ENCODE measurements at regions not wholly inside any gene's neighbourhood (a gene's known extent, or its start where the extent isn't known, plus 50 kb on each side); places are given as distances from the start of the nearest gene placed in this dataset.
"Not testable (repeated sequence)": the region's sequence is repeated elsewhere in the genome, so short reads cannot be mapped to it uniquely, and the experiment has no call there.

- not testable (repeated sequence) for H3K27me3 ChIP-seq (ENCODE audit: control insufficient read depth, insufficient read depth, low read length); H3K27ac ChIP-seq (ENCODE audit: low read length); H3K4me3 ChIP-seq (ENCODE audit: low read length); H3K9ac ChIP-seq (ENCODE audit: low read length); H3K36me3 ChIP-seq (ENCODE audit: control insufficient read depth, low read depth, low read length); H3K9me3 ChIP-seq (ENCODE audit: control insufficient read depth, low read depth, low read length); H3K4me1 ChIP-seq (ENCODE audit: control insufficient read depth, low read depth, low read length)
Measured at GRCh38 chr2:193412368-193412767, 1217.6 kb upstream of the TMEFF2 start.

- H3K9ac ChIP-seq (ENCODE audit: low read length), result no peak overlapping the region
- no peak overlapping the region for H3K27ac ChIP-seq (ENCODE audit: low read length)
- no peak overlapping the region for H3K4me3 ChIP-seq (ENCODE audit: low read length)
- H3K4me1 ChIP-seq (ENCODE audit: control insufficient read depth, low read depth, low read length), result no peaks in the 10 kb centered on the region
- H3K36me3 ChIP-seq (ENCODE audit: control insufficient read depth, low read depth, low read length), result no peaks in the 10 kb centered on the region
- H3K27me3 ChIP-seq (ENCODE audit: control insufficient read depth, insufficient read depth, low read length), result no peaks in the 10 kb centered on the region
- H3K9me3 ChIP-seq (ENCODE audit: control insufficient read depth, low read depth, low read length), result no peaks in the 10 kb centered on the region
Measured at GRCh38 chr2:193409951-193410350, 1215.2 kb upstream of the TMEFF2 start.

- Histone ChIP-seq H3K4me3 (ENCODE audit: low read length) (no peak overlapping the region), H3K4me1 (ENCODE audit: control insufficient read depth, low read depth, low read length) (no peaks in the 10 kb centered on the region), H3K36me3 (ENCODE audit: control insufficient read depth, low read depth, low read length) (no peaks in the 10 kb centered on the region), H3K9ac (ENCODE audit: low read length) (no peak overlapping the region), H3K27me3 (ENCODE audit: control insufficient read depth, insufficient read depth, low read length) (no peaks in the 10 kb centered on the region), H3K27ac (ENCODE audit: low read length) (no peak overlapping the region), H3K9me3 (ENCODE audit: control insufficient read depth, low read depth, low read length) (no peaks in the 10 kb centered on the region)
Measured at GRCh38 chr2:193382583-193382982, 1187.8 kb upstream of the TMEFF2 start.

- no peak overlapping the region for H3K9ac ChIP-seq (ENCODE audit: low read length)
- no peaks in the 10 kb centered on the region for H3K9me3 ChIP-seq (ENCODE audit: control insufficient read depth, low read depth, low read length)
- H3K27me3 ChIP-seq (ENCODE audit: control insufficient read depth, insufficient read depth, low read length), result no peaks in the 10 kb centered on the region
- no peaks in the 10 kb centered on the region for H3K4me1 ChIP-seq (ENCODE audit: control insufficient read depth, low read depth, low read length)
- no peak overlapping the region for H3K27ac ChIP-seq (ENCODE audit: low read length)
- no peaks in the 10 kb centered on the region for H3K36me3 ChIP-seq (ENCODE audit: control insufficient read depth, low read depth, low read length)
- no peak overlapping the region for H3K4me3 ChIP-seq (ENCODE audit: low read length)
Measured at GRCh38 chr2:193377789-193378188, 1183.1 kb upstream of the TMEFF2 start.

GRCh38 chr2:193373120-193373519 lies 1178.4 kb upstream of the TMEFF2 start:
- H3K27ac ChIP-seq (ENCODE audit: low read length), result no peak overlapping the region
- H3K27me3 ChIP-seq (ENCODE audit: control insufficient read depth, insufficient read depth, low read length), result no peaks in the 10 kb centered on the region
- H3K4me1 ChIP-seq (ENCODE audit: control insufficient read depth, low read depth, low read length), result no peaks in the 10 kb centered on the region
- no peak overlapping the region for H3K4me3 ChIP-seq (ENCODE audit: low read length)
- no peaks in the 10 kb centered on the region for H3K36me3 ChIP-seq (ENCODE audit: control insufficient read depth, low read depth, low read length)
- H3K9ac ChIP-seq (ENCODE audit: low read length), result no peak overlapping the region
- H3K9me3 ChIP-seq (ENCODE audit: control insufficient read depth, low read depth, low read length), result no peaks in the 10 kb centered on the region

- no peaks in the 10 kb centered on the region for H3K27me3 ChIP-seq (ENCODE audit: control insufficient read depth, insufficient read depth, low read length)
- H3K4me3 ChIP-seq (ENCODE audit: low read length), result no peak overlapping the region
- H3K9me3 ChIP-seq (ENCODE audit: control insufficient read depth, low read depth, low read length), result no peaks in the 10 kb centered on the region
- no peaks in the 10 kb centered on the region for H3K36me3 ChIP-seq (ENCODE audit: control insufficient read depth, low read depth, low read length)
- H3K9ac ChIP-seq (ENCODE audit: low read length), result no peak overlapping the region
- no peaks in the 10 kb centered on the region for H3K4me1 ChIP-seq (ENCODE audit: control insufficient read depth, low read depth, low read length)
- no peak overlapping the region for H3K27ac ChIP-seq (ENCODE audit: low read length)
Measured at GRCh38 chr2:193371200-193371599, 1176.5 kb upstream of the TMEFF2 start.

- Histone ChIP-seq H3K36me3 (ENCODE audit: control insufficient read depth, low read depth, low read length) (no peaks in the 10 kb centered on the region), H3K27me3 (ENCODE audit: control insufficient read depth, insufficient read depth, low read length) (no peaks in the 10 kb centered on the region), H3K4me3 (ENCODE audit: low read length) (no peak overlapping the region), H3K27ac (ENCODE audit: low read length) (no peak overlapping the region), H3K4me1 (ENCODE audit: control insufficient read depth, low read depth, low read length) (no peaks in the 10 kb centered on the region), H3K9ac (ENCODE audit: low read length) (no peak overlapping the region), H3K9me3 (ENCODE audit: control insufficient read depth, low read depth, low read length) (no peaks in the 10 kb centered on the region)
Measured at GRCh38 chr2:193368615-193369014, 1173.9 kb upstream of the TMEFF2 start.

- Histone ChIP-seq H3K4me3 (ENCODE audit: low read length) (no peak overlapping the region), H3K36me3 (ENCODE audit: control insufficient read depth, low read depth, low read length) (no peaks in the 10 kb centered on the region), H3K27ac (ENCODE audit: low read length) (no peak overlapping the region), H3K9me3 (ENCODE audit: control insufficient read depth, low read depth, low read length) (no peaks in the 10 kb centered on the region), H3K27me3 (ENCODE audit: control insufficient read depth, insufficient read depth, low read length) (no peaks in the 10 kb centered on the region), H3K9ac (ENCODE audit: low read length) (no peak overlapping the region), H3K4me1 (ENCODE audit: control insufficient read depth, low read depth, low read length) (no peaks in the 10 kb centered on the region)
Measured at GRCh38 chr2:193357508-193357907, 1162.8 kb upstream of the TMEFF2 start.

- H3K27ac ChIP-seq (ENCODE audit: low read length); H3K4me3 ChIP-seq (ENCODE audit: low read length); H3K36me3 ChIP-seq (ENCODE audit: control insufficient read depth, low read depth, low read length); H3K9me3 ChIP-seq (ENCODE audit: control insufficient read depth, low read depth, low read length); H3K27me3 ChIP-seq (ENCODE audit: control insufficient read depth, insufficient read depth, low read length); H3K4me1 ChIP-seq (ENCODE audit: control insufficient read depth, low read depth, low read length); H3K9ac ChIP-seq (ENCODE audit: low read length): not testable (repeated sequence)
Measured at GRCh38 chr2:193352665-193353242, 1158.0 kb upstream of the TMEFF2 start.

GRCh38 chr2:193350509-193350908 lies 1155.8 kb upstream of the TMEFF2 start:
- Histone ChIP-seq H3K27ac (ENCODE audit: low read length) (no peak overlapping the region), H3K4me3 (ENCODE audit: low read length) (no peak overlapping the region), H3K36me3 (ENCODE audit: control insufficient read depth, low read depth, low read length) (no peaks in the 10 kb centered on the region), H3K27me3 (ENCODE audit: control insufficient read depth, insufficient read depth, low read length) (no peaks in the 10 kb centered on the region), H3K9me3 (ENCODE audit: control insufficient read depth, low read depth, low read length) (no peaks in the 10 kb centered on the region), H3K9ac (ENCODE audit: low read length) (no peak overlapping the region), H3K4me1 (ENCODE audit: control insufficient read depth, low read depth, low read length) (peaks cover 12% of the 10 kb centered on the region)

GRCh38 chr2:193349642-193350041 lies 1154.9 kb upstream of the TMEFF2 start:
- H3K4me3 ChIP-seq (ENCODE audit: low read length), result no peak overlapping the region
- H3K36me3 ChIP-seq (ENCODE audit: control insufficient read depth, low read depth, low read length), result no peaks in the 10 kb centered on the region
- no peak overlapping the region for H3K9ac ChIP-seq (ENCODE audit: low read length)
- no peaks in the 10 kb centered on the region for H3K9me3 ChIP-seq (ENCODE audit: control insufficient read depth, low read depth, low read length)
- peaks cover 12% of the 10 kb centered on the region for H3K4me1 ChIP-seq (ENCODE audit: control insufficient read depth, low read depth, low read length)
- no peak overlapping the region for H3K27ac ChIP-seq (ENCODE audit: low read length)
- H3K27me3 ChIP-seq (ENCODE audit: control insufficient read depth, insufficient read depth, low read length), result no peaks in the 10 kb centered on the region

- Histone ChIP-seq H3K9ac (ENCODE audit: low read length) (no peak overlapping the region), H3K9me3 (ENCODE audit: control insufficient read depth, low read depth, low read length) (no peaks in the 10 kb centered on the region), H3K27ac (ENCODE audit: low read length) (no peak overlapping the region), H3K4me1 (ENCODE audit: control insufficient read depth, low read depth, low read length) (peaks cover 12% of the 10 kb centered on the region), H3K36me3 (ENCODE audit: control insufficient read depth, low read depth, low read length) (no peaks in the 10 kb centered on the region), H3K4me3 (ENCODE audit: low read length) (no peak overlapping the region), H3K27me3 (ENCODE audit: control insufficient read depth, insufficient read depth, low read length) (no peaks in the 10 kb centered on the region)
Measured at GRCh38 chr2:193348055-193348454, 1153.3 kb upstream of the TMEFF2 start.
